Activated CD4-positive, alpha-beta T cell treated with anti-CD3 and anti-CD28 coated beads, Interleukin-2, Interleukin-4, amounts not matched to agents 100 ng/mL and 50 ng/mL, durations not matched to agents 16 hours and 8 hours (primary cell): ENCODE measurements at regions not wholly inside any gene's neighbourhood (a gene's known extent, or its start where the extent isn't known, plus 50 kb on each side); places are given as distances from the start of the nearest gene placed in this dataset.

Experiments used
- DNase-seq: peaks from one replicate; pipeline ENCODE4 v3.0.0-alpha.2; 2020; ENCODE audit warnings: low spot score

DNA sequence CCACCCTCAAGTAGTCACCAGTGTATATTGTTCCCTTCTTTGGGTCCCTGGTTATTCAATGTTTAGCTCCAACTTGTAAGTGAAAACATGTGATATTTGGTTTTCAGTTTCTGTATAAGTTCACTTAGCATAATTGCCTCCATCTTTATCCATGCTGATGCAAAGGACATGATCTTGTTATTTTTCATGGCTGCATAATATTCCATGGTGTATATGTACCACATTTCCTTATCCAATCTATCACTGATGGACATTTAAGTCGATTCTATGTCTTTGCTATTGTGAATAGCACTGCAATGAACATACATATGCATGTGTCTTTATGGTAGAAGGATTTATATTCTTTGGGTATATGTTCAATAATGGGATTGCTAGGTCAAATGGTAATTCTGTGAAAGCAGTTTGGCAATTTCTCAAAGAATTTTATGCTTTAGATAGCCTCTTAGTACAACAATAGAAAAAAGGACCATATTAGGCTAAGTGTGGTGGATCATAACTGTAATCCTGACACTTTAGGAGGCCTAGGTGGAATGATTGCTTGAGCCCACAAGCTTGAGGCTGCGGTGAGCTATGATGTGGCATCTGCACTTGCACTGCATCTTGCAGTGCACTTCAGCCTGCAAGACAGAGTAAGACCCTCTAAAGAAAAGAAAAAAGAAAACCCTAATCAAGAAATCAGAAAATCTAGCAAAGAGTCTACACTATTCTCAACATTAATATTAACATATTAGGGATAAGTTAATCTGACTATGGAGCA is 468.5 kb upstream of the FAT3 start:
- DNase-seq = no peak

DNA sequence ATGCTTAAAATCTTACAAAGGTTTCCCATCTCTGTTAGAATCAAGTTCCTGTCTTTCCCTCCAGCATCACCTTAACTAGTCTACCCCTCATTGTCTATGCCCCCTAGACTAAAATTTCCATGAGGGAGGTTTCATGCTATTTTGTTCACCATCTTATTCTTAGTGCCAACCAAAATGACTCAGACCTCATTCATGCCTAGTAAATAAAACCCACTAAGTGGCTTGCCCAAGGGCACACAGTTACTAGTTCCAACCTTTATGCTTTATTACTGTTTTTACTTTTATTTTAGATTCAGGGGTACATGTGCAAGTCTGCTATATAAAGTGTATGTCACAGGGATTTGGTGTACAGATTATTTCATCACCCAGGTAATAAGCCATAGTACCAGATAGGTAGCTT is 469.1 kb upstream of the FAT3 start:
- no peak for DNase-seq

DNA sequence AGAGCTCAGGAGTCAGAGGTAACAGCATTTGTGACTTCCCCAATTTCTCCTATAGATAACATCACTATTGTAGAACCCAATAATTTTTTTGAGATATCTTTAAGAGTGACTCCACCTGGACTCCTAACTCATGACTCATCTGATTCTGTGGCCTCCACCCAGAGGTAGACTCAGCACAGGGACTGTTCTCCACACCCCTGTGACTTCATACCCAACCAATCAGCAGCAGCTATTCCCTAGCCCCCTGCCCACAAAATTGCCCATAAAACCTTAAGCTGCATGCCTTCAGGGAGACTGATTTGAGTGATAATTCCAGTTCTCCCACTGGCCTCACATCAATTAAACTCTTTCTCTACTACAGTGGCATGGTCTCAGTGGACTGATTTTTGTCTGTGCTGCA is 475.4 kb upstream of the FAT3 start:
- no peak for DNase-seq

DNA sequence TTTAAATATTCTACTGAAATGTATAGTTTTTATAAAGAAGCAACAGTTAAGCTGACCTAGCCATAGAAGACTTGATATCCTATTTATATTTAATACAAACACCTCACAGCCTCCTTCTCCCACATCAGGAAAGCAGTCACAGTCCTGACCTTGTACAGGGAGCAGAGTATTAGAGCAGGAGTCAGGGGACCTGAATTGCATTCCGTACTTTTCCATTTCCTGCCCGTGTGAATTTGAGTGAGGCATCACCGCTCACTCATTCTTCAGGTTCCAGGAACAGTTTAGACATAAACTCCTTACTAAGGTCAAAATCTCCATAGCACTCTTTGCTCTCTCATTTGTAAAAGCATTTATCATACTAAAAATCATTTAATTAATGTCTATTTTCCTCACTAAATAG is 482.5 kb upstream of the FAT3 start:
- DNase-seq = no peak

DNA sequence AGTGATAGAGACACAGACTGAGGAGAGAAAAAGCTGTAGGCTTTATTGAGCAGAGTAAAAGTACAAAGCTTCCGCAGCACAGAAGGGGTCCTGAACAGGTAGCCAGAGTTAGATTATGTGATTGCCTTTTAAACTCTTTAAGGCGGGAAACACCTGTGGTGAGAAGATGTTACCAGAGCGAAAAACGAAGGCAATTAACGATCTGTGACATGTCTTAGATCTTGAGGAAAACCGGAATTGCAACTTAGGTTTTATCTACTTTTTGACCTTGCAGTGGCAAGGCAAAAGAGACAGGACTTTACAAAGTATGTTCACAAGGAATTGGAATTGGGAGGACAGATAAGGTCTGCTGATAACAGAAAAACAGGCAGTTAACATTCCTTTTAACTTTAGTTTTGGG is 493.6 kb upstream of the FAT3 start:
- no peak for DNase-seq

DNA sequence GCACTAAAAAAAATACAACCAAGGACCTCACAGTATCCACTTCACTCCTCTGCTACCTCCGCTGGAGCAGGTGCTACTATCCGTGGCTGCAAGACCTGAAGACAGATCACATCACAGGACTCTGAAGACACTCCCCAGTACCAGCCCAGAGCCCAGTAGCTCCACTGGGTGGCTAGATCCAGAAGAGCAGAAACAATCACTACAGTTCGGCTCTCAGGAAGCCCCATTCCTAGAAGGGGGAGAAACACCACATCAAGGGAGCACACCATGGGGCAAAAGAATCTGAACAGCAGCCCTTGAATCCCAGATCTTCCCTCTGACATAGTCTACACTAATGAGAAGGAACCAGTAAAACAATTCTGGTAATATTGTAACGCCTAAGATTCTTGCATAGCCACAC is 494.0 kb upstream of the FAT3 start:
- no peak for DNase-seq

DNA sequence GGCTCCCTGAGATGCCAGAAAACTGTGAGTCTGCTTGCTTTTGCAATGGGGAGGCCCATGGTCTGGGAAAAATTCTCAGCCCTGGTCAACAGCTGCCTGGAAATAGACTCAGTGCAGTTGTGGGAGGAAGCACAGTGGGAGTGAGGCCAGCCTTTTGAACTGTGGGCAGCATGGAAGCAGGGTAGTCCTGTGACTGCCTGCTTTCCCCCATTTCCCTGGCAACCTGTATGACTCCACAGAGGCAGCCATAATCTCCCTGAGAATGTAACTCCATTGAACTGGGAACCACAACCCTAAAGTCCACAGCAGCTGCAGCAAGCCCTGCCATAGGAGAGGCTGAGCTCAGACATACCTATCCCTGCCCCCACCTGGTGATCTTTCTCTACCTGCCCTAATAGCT is 494.6 kb upstream of the FAT3 start:
- no peak for DNase-seq

DNA sequence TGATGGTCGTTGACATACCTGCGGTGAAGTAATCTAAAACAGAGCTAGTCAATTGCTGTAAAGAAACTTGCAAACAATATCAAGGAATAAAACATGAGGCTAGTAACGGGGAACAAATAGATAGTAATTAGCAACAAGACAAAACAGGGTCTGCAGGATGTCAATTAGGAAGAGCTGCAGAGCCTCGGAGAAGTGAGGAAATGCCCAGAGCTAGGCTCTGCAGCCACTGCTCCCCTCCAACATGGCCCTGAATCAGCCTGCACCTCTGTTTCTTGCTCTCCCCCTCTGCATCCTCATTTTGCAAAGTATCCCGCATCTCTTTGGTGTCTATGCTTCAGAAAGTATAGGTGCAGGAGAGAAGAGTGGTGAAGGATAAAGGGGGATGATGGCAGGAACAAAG is 507.4 kb upstream of the FAT3 start:
- no peak for DNase-seq

DNA sequence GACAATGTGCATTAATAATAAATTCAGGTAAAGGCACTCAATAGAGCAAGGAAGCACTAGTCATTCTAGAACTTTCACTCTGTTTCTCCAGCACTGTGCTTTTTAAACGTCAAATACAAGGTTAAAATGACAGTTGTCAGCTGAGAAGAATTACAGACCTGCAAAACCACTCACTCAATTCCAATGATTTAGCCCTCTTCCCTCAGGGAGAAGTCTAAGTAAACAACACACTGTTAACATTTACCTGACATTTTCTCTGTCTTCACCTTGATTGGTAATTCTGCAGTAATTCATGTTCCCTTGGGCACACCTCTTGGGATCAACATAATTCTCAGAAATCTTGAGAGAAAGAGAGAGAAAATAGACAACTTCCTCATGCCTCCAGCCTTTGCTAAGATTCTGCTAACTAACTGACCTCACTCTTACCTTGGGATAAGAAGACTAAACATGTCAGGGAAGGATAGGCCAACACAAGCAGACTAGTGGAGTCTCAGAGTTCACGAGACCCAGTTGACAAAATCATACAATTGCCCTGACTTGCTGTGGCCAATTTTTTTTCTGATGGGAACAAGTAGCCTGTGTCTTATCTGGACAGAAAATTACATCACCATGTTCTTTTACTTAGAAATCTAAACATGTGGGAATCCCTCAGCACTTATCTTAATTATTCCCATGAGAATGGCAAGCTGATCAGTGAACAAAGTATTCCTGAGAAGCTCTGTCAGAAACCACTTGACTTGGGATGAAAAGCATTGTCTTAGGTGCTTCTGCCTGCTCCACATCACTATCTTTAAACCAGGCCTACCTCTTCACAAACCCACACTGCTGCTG is 516.8 kb upstream of the FAT3 start:
- no peak for DNase-seq

DNA sequence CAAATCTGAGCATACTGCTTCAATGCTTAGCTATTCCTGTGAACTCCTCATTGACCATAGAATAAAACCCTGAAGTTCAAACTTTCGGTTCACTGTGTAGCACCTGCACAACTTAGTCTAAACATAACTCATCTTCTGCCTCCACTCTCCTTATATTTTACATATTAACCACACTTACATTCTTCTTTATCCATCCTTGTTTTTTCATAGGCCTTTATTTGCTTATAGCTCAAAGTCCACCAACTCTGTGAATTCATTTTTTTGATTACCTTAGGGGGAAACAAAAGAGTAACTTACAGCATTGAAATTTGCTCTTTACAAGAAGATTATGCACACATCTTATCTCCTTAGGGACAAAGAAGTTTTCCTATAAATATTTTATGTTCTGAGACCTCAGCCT is 521.6 kb upstream of the FAT3 start:
- DNase-seq = no peak

DNA sequence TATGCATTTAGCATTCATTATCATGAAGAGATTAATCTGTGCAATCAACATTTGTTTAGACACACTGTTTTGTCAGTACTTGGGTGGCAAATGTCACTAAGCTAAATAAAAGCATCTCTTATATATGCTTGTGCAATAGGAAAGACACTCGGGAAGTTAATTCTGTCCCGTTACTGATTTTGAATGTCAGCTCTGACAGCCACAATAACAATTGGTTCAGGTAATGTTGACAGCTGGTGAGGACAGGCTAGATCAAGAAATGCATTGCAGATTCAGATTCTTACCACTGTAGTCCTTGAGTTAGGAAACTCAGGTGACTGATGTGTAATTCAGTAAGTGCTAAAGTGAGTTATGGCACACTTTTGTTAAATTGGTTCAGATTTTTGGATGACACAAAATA is 523.8 kb upstream of the FAT3 start:
- no peak for DNase-seq

DNA sequence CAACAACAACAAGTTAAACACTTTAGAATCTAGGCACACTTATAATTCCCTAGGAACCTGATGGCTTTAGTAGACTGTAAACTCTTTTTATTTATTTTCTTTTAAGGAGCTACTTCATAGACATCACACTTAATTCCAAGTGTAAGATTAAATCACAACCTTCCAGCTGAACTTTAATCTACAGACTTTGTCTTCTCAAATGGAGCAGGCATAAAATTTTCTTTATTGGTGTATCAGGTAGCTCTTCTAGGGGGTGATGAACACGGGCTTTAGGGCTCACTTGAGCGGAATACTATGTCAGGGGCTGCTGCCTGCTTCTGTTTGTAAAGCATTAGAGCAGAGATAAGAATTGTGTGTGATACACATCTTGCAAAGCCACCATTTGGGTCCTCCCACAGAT is 525.8 kb upstream of the FAT3 start:
- DNase-seq = no peak

DNA sequence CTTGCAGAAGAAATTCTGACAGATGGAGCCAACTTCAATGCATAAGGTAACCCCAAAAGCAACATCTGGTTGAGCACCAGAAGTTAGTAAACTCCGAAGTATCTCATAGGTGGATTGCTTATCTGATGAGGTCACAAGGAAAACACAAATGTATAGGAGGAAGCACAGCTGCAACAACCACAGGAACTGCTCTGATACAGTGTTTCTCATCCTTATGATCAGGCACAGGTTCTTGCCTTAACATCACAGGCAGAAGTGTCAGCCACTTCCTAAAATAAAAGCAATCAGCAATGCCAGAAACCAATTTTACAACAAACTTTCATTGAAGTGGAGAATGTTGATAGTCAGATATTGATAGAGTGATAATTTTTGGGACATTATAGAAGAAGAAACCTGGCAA is 530.3 kb upstream of the FAT3 start:
- DNase-seq = no peak

DNA sequence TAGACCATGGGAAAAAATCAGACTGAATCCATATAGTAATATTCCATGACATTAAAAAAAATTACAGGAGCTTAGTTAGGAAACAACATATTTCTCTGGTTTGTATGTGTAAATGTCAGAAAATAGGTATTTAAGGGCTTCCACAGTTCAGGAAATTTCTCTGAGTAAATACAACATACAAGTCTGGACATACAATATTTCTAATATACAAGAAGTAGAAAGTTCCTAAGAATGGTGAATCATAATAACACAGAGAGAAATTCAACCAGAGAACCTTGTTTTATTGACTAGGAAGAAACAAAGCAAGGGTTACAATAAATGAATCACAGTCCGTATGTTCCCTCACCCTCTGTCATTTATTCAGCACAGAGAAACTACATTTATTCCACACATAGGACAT is 532.7 kb upstream of the FAT3 start:
- DNase-seq = no peak

DNA sequence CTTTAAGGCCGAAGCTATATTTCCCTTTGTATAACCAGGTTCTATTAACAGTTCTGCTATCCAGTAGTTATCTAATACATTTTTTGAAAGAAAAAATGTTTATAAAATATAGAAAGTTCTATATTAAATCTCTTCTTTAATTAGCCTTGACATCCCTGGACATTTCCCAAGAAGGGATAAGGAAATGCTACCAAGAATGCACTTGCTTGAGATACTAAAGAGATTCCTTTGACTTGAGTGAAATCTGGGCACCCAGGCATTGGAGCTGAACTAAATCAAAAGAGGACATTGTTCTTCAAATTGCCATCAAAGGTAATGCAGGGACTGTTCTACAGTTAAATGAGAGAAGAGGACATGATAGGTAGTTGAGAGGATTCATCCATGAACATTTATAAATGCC is 535.9 kb upstream of the FAT3 start:
- DNase-seq = no peak

DNA sequence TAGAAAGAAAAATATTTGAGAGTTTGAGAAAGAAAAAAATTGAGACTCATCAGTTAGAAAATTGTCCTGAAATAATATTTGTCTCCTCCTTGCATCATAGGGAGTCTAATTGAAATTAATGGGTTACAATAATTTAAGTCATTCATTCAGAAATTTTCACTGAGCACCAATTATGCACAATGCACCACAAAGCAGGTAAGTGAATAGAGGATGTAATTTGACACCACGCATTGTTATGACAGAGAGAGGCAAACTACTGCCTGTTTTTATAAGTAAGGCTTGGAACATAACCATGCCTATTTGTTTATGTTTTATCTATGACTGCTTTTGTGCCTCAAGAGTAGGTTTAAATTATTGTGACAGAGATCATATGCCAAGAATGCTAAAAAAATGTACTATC is 537.9 kb upstream of the FAT3 start:
- DNase-seq = no peak

DNA sequence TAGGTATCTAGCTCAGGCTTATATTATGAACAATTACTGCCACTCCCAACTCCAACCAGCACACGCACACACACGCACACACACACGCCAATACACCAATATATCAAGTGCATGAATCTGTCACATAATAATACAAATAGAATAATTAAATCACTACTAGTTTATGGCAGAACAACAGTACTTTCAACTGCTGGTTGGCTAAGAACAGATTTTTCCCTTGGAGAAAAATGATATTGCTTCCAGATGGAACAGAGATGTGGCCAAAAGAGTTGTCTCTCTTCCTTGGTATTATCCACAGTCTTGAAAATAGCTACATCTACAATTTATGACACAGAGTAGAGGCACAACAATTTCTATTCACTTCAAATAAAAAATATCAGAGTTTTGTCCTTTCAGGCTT is 538.3 kb upstream of the FAT3 start:
- no peak for DNase-seq

DNA sequence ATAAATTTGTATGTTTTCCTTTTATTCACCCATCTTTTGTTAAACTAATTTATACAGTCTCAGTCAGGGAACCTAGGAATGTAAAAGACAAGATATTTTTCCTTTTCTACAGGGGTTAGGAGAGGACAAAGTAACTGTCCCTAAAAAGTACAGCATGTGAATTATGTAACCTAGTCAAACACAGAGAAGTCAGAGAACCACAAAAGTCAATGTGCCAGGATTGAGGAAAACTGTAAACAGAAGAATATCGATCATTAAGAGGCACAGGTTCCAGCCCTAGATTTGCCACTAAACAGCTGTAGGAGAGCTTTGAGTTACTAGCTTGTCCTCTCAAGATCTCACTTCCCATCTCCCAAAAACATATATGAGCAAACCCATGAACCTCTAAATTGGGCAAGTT is 550.9 kb upstream of the FAT3 start:
- DNase-seq = no peak

DNA sequence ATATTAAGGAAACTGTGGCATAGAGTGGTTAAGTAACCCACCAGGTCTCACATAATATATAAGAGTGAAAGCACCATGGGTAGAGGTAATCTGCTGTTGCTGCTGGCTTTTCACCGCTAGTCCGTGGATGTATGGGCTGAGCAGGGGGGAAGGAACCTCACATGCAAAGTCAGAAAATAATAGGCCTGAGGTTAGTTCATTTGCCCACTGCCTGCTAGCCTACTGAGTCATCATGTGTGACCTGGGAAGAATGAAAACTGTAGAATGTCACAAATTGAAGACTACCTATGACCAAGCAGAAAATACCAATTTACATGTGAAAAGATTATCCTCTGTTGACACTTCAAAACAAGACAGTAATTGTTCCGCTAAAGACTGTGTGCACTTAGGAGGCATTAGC is 560.1 kb upstream of the FAT3 start:
- no peak for DNase-seq

DNA sequence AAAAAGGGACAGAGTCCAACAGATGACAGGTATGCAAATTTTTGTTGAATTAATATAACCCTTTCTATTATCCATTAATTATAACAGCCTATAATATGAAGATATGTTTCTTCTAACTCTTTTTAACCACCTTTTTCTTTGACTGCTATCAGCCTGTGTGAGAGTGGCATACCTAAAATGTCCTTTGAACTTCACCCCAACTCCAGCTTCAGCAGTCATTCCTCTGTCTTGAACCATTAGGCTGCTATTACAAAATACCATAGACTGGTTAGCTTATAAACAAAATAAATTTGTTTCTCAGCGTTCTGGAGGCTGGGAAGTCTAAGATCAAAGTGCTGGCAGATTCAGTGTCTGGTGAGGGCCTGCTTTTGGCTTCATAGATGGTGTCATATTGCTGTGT is 564.6 kb upstream of the FAT3 start:
- no peak for DNase-seq

DNA sequence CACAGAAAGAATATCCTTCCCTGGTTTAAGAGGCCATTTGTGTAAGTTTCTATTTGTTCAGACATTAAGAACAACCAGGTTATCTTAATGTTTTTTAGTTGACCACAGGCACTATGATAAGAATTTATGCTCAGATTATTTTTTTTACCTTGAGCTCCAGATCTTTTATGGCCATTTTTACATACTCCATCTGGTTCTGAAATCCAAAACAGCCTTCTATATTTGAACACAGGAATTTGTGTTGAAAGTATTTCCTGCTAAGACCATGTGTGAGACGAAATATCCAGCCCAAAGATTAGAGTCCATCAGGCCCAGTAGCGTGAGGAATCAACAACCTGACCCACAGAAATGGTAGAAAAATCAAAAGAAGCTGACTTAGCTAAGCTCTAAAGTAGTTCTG is 569.9 kb upstream of the FAT3 start:
- no peak for DNase-seq

DNA sequence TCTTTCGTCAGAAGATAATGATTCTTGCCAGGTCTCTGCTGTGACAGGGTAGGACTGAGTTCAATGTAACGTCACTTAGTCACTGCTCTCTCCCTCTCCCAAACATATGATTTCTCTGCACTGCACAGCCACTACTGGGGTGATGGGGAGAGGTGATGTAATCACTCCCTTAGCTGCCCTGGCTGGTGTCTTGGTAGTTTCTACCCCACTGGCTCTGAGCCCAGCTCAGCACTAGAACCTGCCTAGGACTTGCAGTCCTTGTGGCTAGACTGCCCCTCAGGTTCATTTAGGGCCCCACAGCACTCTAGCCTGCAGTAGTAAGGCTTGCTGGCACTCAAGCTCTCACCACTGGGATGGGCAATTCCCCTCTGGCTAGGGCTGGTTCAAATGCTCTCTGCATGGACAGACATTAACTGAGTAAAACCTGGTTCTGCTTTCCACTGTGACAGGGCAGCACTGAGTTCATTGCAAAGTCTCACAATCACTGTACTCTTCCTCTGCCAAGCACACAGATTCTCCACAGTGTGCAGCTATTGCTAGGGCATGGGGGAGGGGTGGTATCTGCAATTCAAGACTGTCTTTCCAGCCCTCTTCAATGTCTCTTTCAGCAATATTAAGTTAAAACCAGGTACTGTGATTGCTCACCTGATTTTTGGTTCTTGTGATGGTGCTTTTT is 571.4 kb upstream of the FAT3 start:
- no peak for DNase-seq

DNA sequence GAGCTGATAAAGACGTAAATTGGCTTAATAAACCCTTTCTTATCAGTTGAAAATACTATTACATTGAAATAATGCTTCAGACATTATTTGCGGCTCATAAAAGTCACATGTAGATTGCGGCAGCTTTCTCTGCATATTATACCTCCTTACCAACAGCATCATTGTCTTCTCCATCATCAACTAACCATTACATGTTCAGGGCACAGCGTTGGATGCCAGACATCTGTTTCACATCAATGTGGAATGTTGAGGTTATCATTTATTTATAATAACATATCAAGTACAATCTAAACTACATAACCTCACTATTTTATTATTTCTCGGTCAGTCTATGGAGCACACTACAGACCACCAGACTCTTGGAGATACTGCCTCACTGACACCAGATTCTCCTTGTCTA is 573.8 kb upstream of the FAT3 start:
- no peak for DNase-seq
